Bronchial epithelial cell (primary cell): ENCODE measurements at regions not wholly inside any gene's neighbourhood (a gene's known extent, or its start where the extent isn't known, plus 50 kb on each side); places are given as distances from the start of the nearest gene placed in this dataset.

Experiments
- DNase-seq: peaks from one replicate; pipeline ENCODE4 v3.0.0-alpha.2; 2010; ENCODE audit warnings: low read depth
- FAIRE-seq: peaks from 2 replicates; lab custom pipeline; 2011; peaks lifted over from hg19 to GRCh38; lab: Jason Lieb, UNC
- H3K27me3 ChIP-seq: 2 replicates; pipeline ENCODE4 v1.5.1; 2011; ENCODE audit warnings: low read length; ENCODE audit not compliant: control insufficient read depth, insufficient read depth
- H3K36me3 ChIP-seq: 2 replicates; pipeline ENCODE4 v1.5.1; 2011; ENCODE audit warnings: low read length; ENCODE audit not compliant: control insufficient read depth, insufficient read depth
- H3K4me3 ChIP-seq: 2 replicates; pipeline ENCODE4 v1.5.1; 2011; ENCODE audit warnings: mild to moderate bottlenecking, low read depth, low read length, control low read depth
- CTCF ChIP-seq: IDR thresholded peaks from 2 replicates; pipeline ENCODE4 v1.5.1; 2011; ENCODE audit warnings: mild to moderate bottlenecking, moderate library complexity, low read length, control low read depth, inconsistent platforms; ENCODE audit not compliant: insufficient read depth, severe bottlenecking

- no peak for DNase-seq
- Histone ChIP-seq H3K36me3 (no peaks in the 10 kb centered on the region), H3K27me3 (peaks cover 10% of the 10 kb centered on the region), H3K4me3 (no peak overlapping the region)
- no peak for TF ChIP-seq CTCF
- no peak for FAIRE-seq
Measured at GRCh38 chr10:78902815-78903214, 166.0 kb upstream of the ZMIZ1 start.

- Histone ChIP-seq H3K4me3 (no peak overlapping the region), H3K36me3 (no peaks in the 10 kb centered on the region), H3K27me3 (peaks cover 12% of the 10 kb centered on the region)
- no peak for FAIRE-seq
- no peak for DNase-seq
- no peak for TF ChIP-seq CTCF
Measured at GRCh38 chr10:78903341-78903940, 165.3 kb upstream of the ZMIZ1 start.

- Histone ChIP-seq H3K27me3 (peaks cover 13% of the 10 kb centered on the region), H3K36me3 (no peaks in the 10 kb centered on the region), H3K4me3 (no peak overlapping the region)
- DNase-seq = no peak
- TF ChIP-seq CTCF = no peak
- FAIRE-seq = no peak
Measured at GRCh38 chr10:78904196-78904595, 164.6 kb upstream of the ZMIZ1 start.

GRCh38 chr10:78905015-78905956 is 163.5 kb upstream of the ZMIZ1 start:
- no peak for FAIRE-seq
- no peaks in the 10 kb centered on the region for H3K36me3 ChIP-seq
- no peak overlapping the region for H3K4me3 ChIP-seq
- no peak for TF ChIP-seq CTCF
- DNase-seq = no peak
- peaks cover 13% of the 10 kb centered on the region for H3K27me3 ChIP-seq

- FAIRE-seq (no peak), DNase-seq (no peak)
- no peak for TF ChIP-seq CTCF
- Histone ChIP-seq H3K4me3 (no peak overlapping the region), H3K27me3 (peaks cover 13% of the 10 kb centered on the region), H3K36me3 (no peaks in the 10 kb centered on the region)
Measured at GRCh38 chr10:78905957-78906308, 162.8 kb upstream of the ZMIZ1 start.
